ENCODE measurements at regions not wholly inside any gene's neighbourhood (a gene's known extent, or its start where the extent isn't known, plus 50 kb on each side); places are given as distances from the start of the nearest gene placed in this dataset.
A peak's percentile ranks its signal among the peaks of the same experiment; 100 is the strongest.
"Not testable (repeated sequence)": the region's sequence is repeated elsewhere in the genome, so short reads cannot be mapped to it uniquely, and the experiment has no call there.

- in situ Hi-C loops (cut with MboI; ENCODE audit: low pct_unique_long_range_greater_than_20kb, low sequenced_read_pairs, unreplicated experiment), result no loop called here
- TF ChIP-seq CTCF (IDR thresholded peaks at IDR 0.05; ENCODE audit: extremely low read depth, insufficient read depth, missing control alignments), result no peak
These were observed 66.9 kb upstream of the PLAAT1 start for GRCh38 chr3:193174140-193174539.

GRCh38 chr3:193179332-193180012, 61.5 kb upstream of the PLAAT1 start:
- in situ Hi-C loops (cut with MboI; ENCODE audit: low pct_unique_long_range_greater_than_20kb, low sequenced_read_pairs, unreplicated experiment), result loop anchor here (25.0 kb wide), 1 partner anchor 383 kb away; the partner anchor contains the start of gene ATP13A4
- DNase-seq (ENCODE audit: low spot score), result not testable (repeated sequence)

More at GRCh38 chr3:193174140-193174539, 66.9 kb upstream of the PLAAT1 start:
- no peak for DNase-seq (ENCODE audit: low spot score)

GRCh38 chr3:193187070-193187722, 53.8 kb upstream of the PLAAT1 start:
- no peak for DNase-seq (ENCODE audit: low spot score)
- in situ Hi-C loops (cut with MboI; ENCODE audit: low pct_unique_long_range_greater_than_20kb, low sequenced_read_pairs, unreplicated experiment), result loop anchor here (25.0 kb wide), 1 partner anchor 375 kb away; the partner anchor contains the start of gene ATP13A4
- no peak for TF ChIP-seq CTCF (IDR thresholded peaks at IDR 0.05; ENCODE audit: extremely low read depth, insufficient read depth, missing control alignments)

DNA sequence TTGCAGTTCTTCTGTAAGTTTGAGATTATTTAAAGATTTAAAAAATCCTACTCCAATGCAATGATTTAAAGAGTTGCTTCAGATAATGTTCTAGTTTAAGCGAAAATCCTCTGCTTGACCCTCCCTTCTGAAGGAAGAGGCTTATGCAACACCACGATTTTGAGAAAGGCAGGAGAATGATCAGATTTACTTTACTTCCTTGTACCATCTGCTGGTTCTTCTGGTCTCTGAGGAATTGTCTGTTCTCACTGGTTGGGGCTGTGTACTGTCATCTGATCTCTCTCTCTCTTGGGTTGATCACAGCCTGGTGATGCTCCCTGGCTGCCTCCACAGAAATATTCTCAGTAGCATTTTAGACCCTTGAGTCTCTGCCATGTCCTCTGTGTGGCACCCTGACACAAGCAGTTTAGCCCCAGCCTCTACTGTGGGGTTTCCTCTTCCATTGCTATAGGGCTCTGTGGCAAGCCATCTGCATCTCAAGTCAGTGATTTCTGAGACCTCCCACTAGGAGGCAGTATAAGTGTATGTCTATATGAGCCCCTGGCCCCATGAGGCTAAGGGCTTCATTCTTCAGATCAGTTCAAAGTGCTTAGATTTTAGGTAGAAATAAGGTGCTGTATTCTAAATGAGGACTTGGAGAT, 50.8 kb upstream of the PLAAT1 start:
- peak; percentile 50 for TF ChIP-seq CTCF (IDR thresholded peaks at IDR 0.05; ENCODE audit: extremely low read depth, insufficient read depth, missing control alignments)
- peak; percentile 29 for DNase-seq (ENCODE audit: low spot score)
- in situ Hi-C loops (cut with MboI; ENCODE audit: low pct_unique_long_range_greater_than_20kb, low sequenced_read_pairs, unreplicated experiment), result loop anchor here (25.0 kb wide), 1 partner anchor 372 kb away; the partner anchor contains the start of gene ATP13A4
